ENCODE measurements at regions not wholly inside any gene's neighbourhood (a gene's known extent, or its start where the extent isn't known, plus 50 kb on each side); places are given as distances from the start of the nearest gene placed in this dataset.

GRCh38 chr11:42034826-42035225, 575.4 kb upstream of the LRRC4C start:
- no peak overlapping the region for H3K27ac ChIP-seq (ENCODE audit: low read length)
- no peak for TF ChIP-seq EP300 (conservative IDR thresholded peaks at IDR 0.05; ENCODE audit: poor library complexity, severe bottlenecking)
- TF ChIP-seq, protein P1, sequence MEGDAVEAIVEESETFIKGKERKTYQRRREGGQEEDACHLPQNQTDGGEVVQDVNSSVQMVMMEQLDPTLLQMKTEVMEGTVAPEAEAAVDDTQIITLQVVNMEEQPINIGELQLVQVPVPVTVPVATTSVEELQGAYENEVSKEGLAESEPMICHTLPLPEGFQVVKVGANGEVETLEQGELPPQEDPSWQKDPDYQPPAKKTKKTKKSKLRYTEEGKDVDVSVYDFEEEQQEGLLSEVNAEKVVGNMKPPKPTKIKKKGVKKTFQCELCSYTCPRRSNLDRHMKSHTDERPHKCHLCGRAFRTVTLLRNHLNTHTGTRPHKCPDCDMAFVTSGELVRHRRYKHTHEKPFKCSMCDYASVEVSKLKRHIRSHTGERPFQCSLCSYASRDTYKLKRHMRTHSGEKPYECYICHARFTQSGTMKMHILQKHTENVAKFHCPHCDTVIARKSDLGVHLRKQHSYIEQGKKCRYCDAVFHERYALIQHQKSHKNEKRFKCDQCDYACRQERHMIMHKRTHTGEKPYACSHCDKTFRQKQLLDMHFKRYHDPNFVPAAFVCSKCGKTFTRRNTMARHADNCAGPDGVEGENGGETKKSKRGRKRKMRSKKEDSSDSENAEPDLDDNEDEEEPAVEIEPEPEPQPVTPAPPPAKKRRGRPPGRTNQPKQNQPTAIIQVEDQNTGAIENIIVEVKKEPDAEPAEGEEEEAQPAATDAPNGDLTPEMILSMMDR (IDR thresholded peaks at IDR 0.05; ENCODE audit: poor library complexity, severe bottlenecking): no peak
- no peak for TF ChIP-seq RAD21 (conservative IDR thresholded peaks at IDR 0.05)
- TF ChIP-seq MXI1 (conservative IDR thresholded peaks at IDR 0.05; ENCODE audit: poor library complexity, severe bottlenecking): no peak
- no peak for TF ChIP-seq POLR2AphosphoS5 (IDR thresholded peaks at IDR 0.05)
- no peak for TF ChIP-seq TAF1 (IDR thresholded peaks at IDR 0.05; ENCODE audit: low read depth)
- no peak for TF ChIP-seq EZH2 (IDR thresholded peaks at IDR 0.05; ENCODE audit: borderline replicate concordance, insufficient read depth, low read length, poor library complexity, severe bottlenecking)
- TF ChIP-seq SMC3 (conservative IDR thresholded peaks at IDR 0.05; ENCODE audit: poor library complexity): no peak
- TF ChIP-seq REST (IDR thresholded peaks at IDR 0.05; ENCODE audit: borderline replicate concordance): no peak
- no peaks in the 10 kb centered on the region for H3K27me3 ChIP-seq (ENCODE audit: insufficient read depth, low read depth, low read length)
- no peaks in the 10 kb centered on the region for H3K36me3 ChIP-seq (ENCODE audit: insufficient read depth, low read length)
- H3K4me2 ChIP-seq (ENCODE audit: low read length): no peak overlapping the region
- no peaks in the 10 kb centered on the region for H3K79me2 ChIP-seq (replicated peaks; ENCODE audit: insufficient read depth, low read length)
- no peak overlapping the region for H2AFZ ChIP-seq (ENCODE audit: low read depth, low read length)
- H3K4me3 ChIP-seq (ENCODE audit: low read length): no peak overlapping the region
- no peaks in the 10 kb centered on the region for H3F3A ChIP-seq (ENCODE audit: insufficient read depth, low read length, poor library complexity, severe bottlenecking)
- H3K9ac ChIP-seq (ENCODE audit: low read length): no peak overlapping the region
- no peaks in the 10 kb centered on the region for H4K20me1 ChIP-seq (ENCODE audit: insufficient read depth)
- H3K9me3 ChIP-seq (ENCODE audit: low read length): no peaks in the 10 kb centered on the region
- no peaks in the 10 kb centered on the region for H3K9me2 ChIP-seq (ENCODE audit: insufficient read depth, low read length)

DNA sequence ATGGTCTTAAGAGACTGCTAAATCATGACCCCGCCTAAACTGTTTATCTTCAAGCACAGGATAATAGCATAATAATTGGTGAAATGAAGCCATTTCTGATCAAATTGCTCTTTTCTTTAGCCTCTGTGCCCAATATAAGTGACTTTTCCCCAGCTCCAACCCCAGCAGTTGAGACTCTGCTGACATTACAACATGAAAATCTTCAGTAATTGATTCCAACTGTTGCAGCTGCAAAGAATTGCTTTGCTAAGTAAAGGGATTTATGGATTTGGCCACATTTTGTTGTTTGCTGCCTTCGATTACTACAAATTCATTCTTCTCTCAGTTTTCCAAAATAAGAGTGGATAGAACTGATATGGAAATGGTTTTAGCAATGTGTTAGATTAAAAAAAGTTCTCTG, 576.7 kb upstream of the LRRC4C start:
- Histone ChIP-seq H3K9me2 (ENCODE audit: insufficient read depth, low read length) (no peaks in the 10 kb centered on the region), H3K4me2 (ENCODE audit: low read length) (no peak overlapping the region), H3K27ac (ENCODE audit: low read length) (no peak overlapping the region), H3K27me3 (ENCODE audit: insufficient read depth, low read depth, low read length) (no peaks in the 10 kb centered on the region), H3K9me3 (ENCODE audit: low read length) (no peaks in the 10 kb centered on the region), H3K79me2 (replicated peaks; ENCODE audit: insufficient read depth, low read length) (no peaks in the 10 kb centered on the region), H3K36me3 (ENCODE audit: insufficient read depth, low read length) (no peaks in the 10 kb centered on the region), H3K4me3 (ENCODE audit: low read length) (no peak overlapping the region), H3F3A (ENCODE audit: insufficient read depth, low read length, poor library complexity, severe bottlenecking) (no peaks in the 10 kb centered on the region), H2AFZ (ENCODE audit: low read depth, low read length) (no peak overlapping the region), H3K9ac (ENCODE audit: low read length) (no peak overlapping the region), H4K20me1 (ENCODE audit: insufficient read depth) (no peaks in the 10 kb centered on the region)
- TF ChIP-seq, protein P1 (IDR thresholded peaks at IDR 0.05; ENCODE audit: poor library complexity, severe bottlenecking): no peak
- TF ChIP-seq TAF1 (IDR thresholded peaks at IDR 0.05; ENCODE audit: low read depth) (no peak), REST (IDR thresholded peaks at IDR 0.05; ENCODE audit: borderline replicate concordance) (no peak), RAD21 (conservative IDR thresholded peaks at IDR 0.05) (no peak), SMC3 (conservative IDR thresholded peaks at IDR 0.05; ENCODE audit: poor library complexity) (no peak)
